ENCODE measurements at regions not wholly inside any gene's neighbourhood (a gene's known extent, or its start where the extent isn't known, plus 50 kb on each side); places are given as distances from the start of the nearest gene placed in this dataset.
"Not testable (repeated sequence)": the region's sequence is repeated elsewhere in the genome, so short reads cannot be mapped to it uniquely, and the experiment has no call there.

DNA sequence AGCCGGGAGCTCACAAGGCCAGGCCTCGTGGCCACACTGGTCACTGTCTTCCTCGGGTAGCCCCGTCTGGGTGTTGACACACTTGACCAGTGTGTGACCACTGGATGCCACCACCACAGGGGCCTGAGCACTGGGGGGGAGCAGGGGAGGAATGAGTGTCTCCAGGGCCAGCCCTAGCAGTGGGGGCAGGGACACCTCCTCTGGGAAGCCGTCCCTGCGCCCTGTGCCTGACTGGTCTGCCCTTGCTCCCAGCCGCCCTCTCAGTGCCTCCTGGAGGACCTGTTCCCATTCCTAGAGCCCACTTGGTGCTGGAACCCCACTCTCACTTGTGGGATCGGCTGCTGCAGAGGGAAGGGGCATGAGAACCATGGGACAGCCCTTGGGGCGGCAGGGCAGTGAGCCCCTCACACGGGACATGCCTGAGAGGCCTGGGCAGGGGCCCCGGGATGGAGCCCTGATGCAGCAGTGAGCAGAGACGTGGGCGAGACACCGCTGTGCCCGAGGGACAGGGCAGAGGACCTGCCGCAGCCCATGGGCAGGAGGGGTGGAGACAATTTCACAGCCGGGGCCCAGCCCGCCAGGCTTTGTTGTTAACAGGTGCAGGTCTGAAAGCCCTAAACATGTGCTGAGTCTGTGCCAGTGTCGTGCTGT, 121.7 kb upstream of the AKAP13 start:
- H3K27ac ChIP-seq (ENCODE audit: low read depth in 1 of 2, low read length in 1 of 2); H3K9ac ChIP-seq (ENCODE audit: insufficient read depth in 1 of 2, low read length in 2 of 2); H3K4me1 ChIP-seq (ENCODE audit: control insufficient read depth in 5 of 5, insufficient read depth in 5 of 5, low read length in 5 of 5); H3K4me3 ChIP-seq; H3K9me3 ChIP-seq (ENCODE audit: control insufficient read depth in 4 of 4, insufficient read depth in 3 of 4, low read length in 3 of 4); H3K27me3 ChIP-seq (ENCODE audit: control insufficient read depth in 3 of 3, insufficient read depth in 3 of 3, low read length in 2 of 3); H3K36me3 ChIP-seq (ENCODE audit: control insufficient read depth in 4 of 4, insufficient read depth in 4 of 4, low read length in 4 of 4); DNase-seq; ATAC-seq (ENCODE audit: insufficient read depth, low FRiP score): not testable (repeated sequence)
- WGBS, 2 donors, result 93 to 95% methylated on average over 8 to 15 of the region's 19 CpGs

DNA sequence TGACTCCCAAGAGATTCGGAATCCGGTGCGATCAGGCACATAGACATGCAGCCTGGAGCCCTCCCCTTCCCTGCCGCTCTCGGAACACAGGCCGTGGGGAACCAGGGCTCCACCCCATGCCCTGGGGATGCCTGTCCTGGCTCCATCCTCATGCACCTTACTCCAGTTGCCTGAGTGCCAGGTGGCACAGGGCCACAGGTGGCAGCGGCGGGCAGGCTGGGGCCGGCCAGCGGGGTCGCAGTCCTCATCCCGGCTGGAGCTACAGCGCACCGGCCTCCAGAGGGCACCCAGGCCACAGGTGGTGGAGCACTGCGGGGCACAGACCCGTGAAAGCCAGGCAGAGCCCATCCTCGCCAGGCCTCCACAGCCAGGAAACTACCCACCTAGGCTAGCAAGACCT, 119.9 kb upstream of the AKAP13 start:
- not testable (repeated sequence) for H3K4me3 ChIP-seq; H3K36me3 ChIP-seq (ENCODE audit: control insufficient read depth in 4 of 4, insufficient read depth in 4 of 4, low read length in 4 of 4); H3K9ac ChIP-seq (ENCODE audit: insufficient read depth in 1 of 2, low read length in 2 of 2); H3K27me3 ChIP-seq (ENCODE audit: control insufficient read depth in 3 of 3, insufficient read depth in 3 of 3, low read length in 2 of 3); H3K27ac ChIP-seq (ENCODE audit: low read depth in 1 of 2, low read length in 1 of 2); DNase-seq; H3K9me3 ChIP-seq (ENCODE audit: control insufficient read depth in 4 of 4, insufficient read depth in 3 of 4, low read length in 3 of 4); H3K4me1 ChIP-seq (ENCODE audit: control insufficient read depth in 5 of 5, insufficient read depth in 5 of 5, low read length in 5 of 5); ATAC-seq (ENCODE audit: insufficient read depth, low FRiP score)
- 92 to 96% methylated on average over 4 to 10 of the region's 17 CpGs for whole genome bisulfite sequencing, 2 donors

DNA sequence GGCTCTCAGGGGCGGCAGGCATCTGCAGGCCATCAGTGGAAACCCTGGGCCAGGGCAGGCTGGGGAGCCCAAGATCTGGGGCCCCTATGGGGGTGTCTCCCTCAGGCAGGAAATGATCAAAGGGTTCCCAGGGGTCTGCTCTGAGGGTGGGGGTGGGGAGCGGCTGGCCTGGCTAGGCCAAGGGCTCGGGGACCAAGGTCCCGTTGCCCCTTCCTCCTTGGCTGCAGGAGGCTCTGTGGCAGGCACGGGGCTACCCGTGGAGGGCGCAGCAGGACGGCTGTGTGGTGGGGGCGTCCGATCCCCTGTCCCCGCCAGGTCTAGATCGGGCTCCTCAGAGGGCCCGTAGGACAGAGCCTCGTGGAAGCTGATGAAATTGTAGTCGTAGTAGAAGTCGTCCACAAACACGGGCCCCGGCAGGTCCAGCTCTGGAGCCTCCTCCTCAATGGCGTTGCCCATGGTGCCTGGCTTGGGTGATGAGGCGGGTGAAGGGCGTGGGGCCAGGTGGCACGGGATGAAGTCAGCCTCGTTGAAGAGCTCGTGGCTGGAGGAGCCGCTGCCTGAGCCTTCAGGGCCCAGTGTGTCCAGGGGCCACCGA, 117.8 kb upstream of the AKAP13 start:
- H3K27ac ChIP-seq (ENCODE audit: low read depth in 1 of 2, low read length in 1 of 2); DNase-seq; ATAC-seq (ENCODE audit: insufficient read depth, low FRiP score); H3K9ac ChIP-seq (ENCODE audit: insufficient read depth in 1 of 2, low read length in 2 of 2); H3K9me3 ChIP-seq (ENCODE audit: control insufficient read depth in 4 of 4, insufficient read depth in 3 of 4, low read length in 3 of 4); H3K36me3 ChIP-seq (ENCODE audit: control insufficient read depth in 4 of 4, insufficient read depth in 4 of 4, low read length in 4 of 4); H3K27me3 ChIP-seq (ENCODE audit: control insufficient read depth in 3 of 3, insufficient read depth in 3 of 3, low read length in 2 of 3); H3K4me1 ChIP-seq (ENCODE audit: control insufficient read depth in 5 of 5, insufficient read depth in 5 of 5, low read length in 5 of 5); H3K4me3 ChIP-seq: not testable (repeated sequence)
- 89 to 95% methylated on average over 14 to 26 of the region's 26 CpGs for WGBS, 2 donors

DNA sequence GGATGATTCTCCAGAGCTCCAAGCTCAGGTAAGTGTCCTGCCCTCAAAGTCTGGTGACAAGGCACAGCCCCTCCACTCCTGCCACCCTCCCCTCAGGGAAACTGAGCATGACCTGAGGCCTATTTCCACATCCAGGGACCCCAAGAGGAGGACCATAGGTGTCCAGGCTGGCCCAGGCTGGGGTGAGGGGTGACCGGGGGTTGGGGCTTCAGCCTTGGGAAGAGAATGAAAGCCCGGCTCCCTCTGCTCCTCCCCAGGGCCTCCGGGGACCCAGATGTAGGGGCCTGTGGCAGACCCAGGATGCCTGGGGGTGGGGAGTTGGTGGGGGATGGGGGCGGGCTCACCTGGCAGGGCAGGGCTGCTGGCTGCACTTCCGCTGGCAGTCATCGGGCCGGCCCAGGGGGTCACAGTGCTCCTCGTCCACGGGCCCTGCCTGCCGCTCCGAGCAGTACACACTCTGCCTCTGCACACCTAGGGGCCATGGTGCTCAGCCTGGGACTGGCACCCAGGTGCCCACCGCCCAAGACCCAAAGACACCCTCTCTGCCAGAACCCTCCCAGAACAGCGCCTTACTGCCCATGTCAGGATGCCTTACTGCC, 116.5 kb upstream of the AKAP13 start:
- not testable (repeated sequence) for ATAC-seq (ENCODE audit: insufficient read depth, low FRiP score); H3K36me3 ChIP-seq (ENCODE audit: control insufficient read depth in 4 of 4, insufficient read depth in 4 of 4, low read length in 4 of 4); H3K4me1 ChIP-seq (ENCODE audit: control insufficient read depth in 5 of 5, insufficient read depth in 5 of 5, low read length in 5 of 5); H3K4me3 ChIP-seq; H3K27ac ChIP-seq (ENCODE audit: low read depth in 1 of 2, low read length in 1 of 2); H3K9ac ChIP-seq (ENCODE audit: insufficient read depth in 1 of 2, low read length in 2 of 2); H3K9me3 ChIP-seq (ENCODE audit: control insufficient read depth in 4 of 4, insufficient read depth in 3 of 4, low read length in 3 of 4); H3K27me3 ChIP-seq (ENCODE audit: control insufficient read depth in 3 of 3, insufficient read depth in 3 of 3, low read length in 2 of 3); DNase-seq
- 92 to 100% methylated on average over 3 to 13 of the region's 13 CpGs for WGBS, 2 donors

DNA sequence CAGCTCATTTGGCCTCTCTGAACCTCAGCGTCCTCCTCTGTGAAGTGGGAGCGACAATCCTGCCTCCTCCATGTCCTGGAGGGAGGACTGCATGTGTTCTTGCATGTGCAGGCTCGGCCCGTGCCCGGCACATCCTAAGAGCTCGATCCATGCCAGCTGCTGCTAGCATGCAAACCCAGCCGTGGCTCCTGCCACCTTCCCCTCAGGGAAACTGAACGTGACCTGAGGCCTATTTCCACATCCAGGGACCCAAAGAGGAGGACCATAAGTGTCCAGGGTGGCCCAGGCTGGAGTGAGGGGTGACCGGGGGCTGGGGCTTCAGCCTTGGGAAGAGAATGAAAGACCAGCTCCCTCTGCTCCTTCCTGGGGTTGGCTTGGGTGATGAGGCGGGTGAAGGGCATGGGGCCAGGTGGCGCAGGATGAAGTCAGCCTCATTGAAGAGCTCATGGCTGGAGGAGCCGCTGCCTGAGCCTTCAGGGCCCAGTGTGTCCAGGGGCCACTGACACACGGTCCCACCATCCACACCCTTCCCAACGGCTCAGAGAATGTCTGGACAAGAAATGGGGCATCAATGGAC, 115.7 kb upstream of the AKAP13 start:
- 87 to 91% methylated on average over 13 to 14 of the region's 14 CpGs for WGBS, 2 donors
- not testable (repeated sequence) for H3K4me1 ChIP-seq (ENCODE audit: control insufficient read depth in 5 of 5, insufficient read depth in 5 of 5, low read length in 5 of 5); ATAC-seq (ENCODE audit: insufficient read depth, low FRiP score); H3K9me3 ChIP-seq (ENCODE audit: control insufficient read depth in 4 of 4, insufficient read depth in 3 of 4, low read length in 3 of 4); H3K36me3 ChIP-seq (ENCODE audit: control insufficient read depth in 4 of 4, insufficient read depth in 4 of 4, low read length in 4 of 4); DNase-seq; H3K27ac ChIP-seq (ENCODE audit: low read depth in 1 of 2, low read length in 1 of 2); H3K9ac ChIP-seq (ENCODE audit: insufficient read depth in 1 of 2, low read length in 2 of 2); H3K27me3 ChIP-seq (ENCODE audit: control insufficient read depth in 3 of 3, insufficient read depth in 3 of 3, low read length in 2 of 3); H3K4me3 ChIP-seq

DNA sequence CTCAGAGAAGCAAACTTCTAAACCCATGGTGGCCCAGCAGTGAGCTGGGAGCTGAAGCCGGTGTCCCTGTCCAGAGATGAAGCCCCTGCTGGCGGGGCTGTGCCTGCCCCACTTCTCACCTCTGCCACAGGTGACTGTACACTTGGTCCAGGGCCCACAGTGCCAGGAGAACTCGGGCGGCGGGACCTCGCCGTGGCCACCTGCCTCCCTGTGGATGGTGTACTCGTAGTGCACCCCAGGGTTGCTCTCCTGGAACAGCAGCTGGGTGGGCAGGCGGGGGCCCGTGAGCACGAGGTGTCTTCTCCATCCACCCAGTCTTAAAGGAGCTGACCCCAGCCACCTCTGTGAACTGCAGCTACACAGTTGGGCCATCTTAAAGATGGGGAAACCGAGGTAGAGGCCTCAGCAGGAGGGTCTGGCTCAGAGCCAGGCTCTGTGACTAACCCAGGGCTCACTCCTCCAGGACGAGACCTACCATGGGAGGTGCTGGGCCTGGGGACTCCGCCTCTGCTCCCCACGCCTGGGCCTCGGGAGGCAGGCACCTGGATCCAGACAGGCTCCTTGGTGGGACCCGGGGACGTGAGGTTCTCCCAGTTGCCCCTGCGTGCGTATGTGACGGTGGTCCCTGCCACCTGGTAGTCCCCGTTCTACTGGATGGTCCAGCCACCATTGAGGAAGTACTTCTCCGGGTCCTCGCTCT, 113.1 kb upstream of the AKAP13 start:
- H3K9ac ChIP-seq (ENCODE audit: insufficient read depth in 1 of 2, low read length in 2 of 2); H3K27me3 ChIP-seq (ENCODE audit: control insufficient read depth in 3 of 3, insufficient read depth in 3 of 3, low read length in 2 of 3); H3K4me1 ChIP-seq (ENCODE audit: control insufficient read depth in 5 of 5, insufficient read depth in 5 of 5, low read length in 5 of 5); H3K9me3 ChIP-seq (ENCODE audit: control insufficient read depth in 4 of 4, insufficient read depth in 3 of 4, low read length in 3 of 4); H3K4me3 ChIP-seq; H3K27ac ChIP-seq (ENCODE audit: low read depth in 1 of 2, low read length in 1 of 2); ATAC-seq (ENCODE audit: insufficient read depth, low FRiP score); DNase-seq; H3K36me3 ChIP-seq (ENCODE audit: control insufficient read depth in 4 of 4, insufficient read depth in 4 of 4, low read length in 4 of 4): not testable (repeated sequence)
- 90 to 98% methylated on average over 4 to 12 of the region's 24 CpGs for WGBS, 2 donors
